ENCODE measurements at regions not wholly inside any gene's neighbourhood (a gene's known extent, or its start where the extent isn't known, plus 50 kb on each side); places are given as distances from the start of the nearest gene placed in this dataset.

GRCh38 chr9:73531051-73531532 lies 379.4 kb downstream of the ANXA1 start:
- 86 to 87% methylated on average over 5 of the region's 5 CpGs for WGBS, 2 donors
- no peak overlapping the region for H3K4me3 ChIP-seq

GRCh38 chr9:73531658-73532057 lies 380.0 kb downstream of the ANXA1 start:
- no peaks in the 10 kb centered on the region for H3K27me3 ChIP-seq
- TF ChIP-seq POLR2A (IDR thresholded peaks at IDR 0.05) = no peak
- no peaks in the 10 kb centered on the region for H3K9me3 ChIP-seq
- intact Hi-C loops (cut with DNase I; ENCODE audit: low total_unique reads) = no loop called here
- H3K4me1 ChIP-seq = no peaks in the 10 kb centered on the region
- WGBS, 2 donors = 60 to 64% methylated on average over 4 of the region's 4 CpGs
- no peak for DNase-seq
- no peak overlapping the region for H3K27ac ChIP-seq
- H3K36me3 ChIP-seq (ENCODE audit: low read depth, missing control alignments) = no peaks in the 10 kb centered on the region
- no peak overlapping the region for H3K4me3 ChIP-seq

More at GRCh38 chr9:73531051-73531532, 379.4 kb downstream of the ANXA1 start:
- intact Hi-C loops (cut with DNase I; ENCODE audit: low total_unique reads) = no loop called here
- H3K27me3 ChIP-seq = no peaks in the 10 kb centered on the region
- TF ChIP-seq CTCF (IDR thresholded peaks at IDR 0.05) = no peak
- no peak for TF ChIP-seq POLR2A (IDR thresholded peaks at IDR 0.05)
- no peaks in the 10 kb centered on the region for H3K36me3 ChIP-seq (ENCODE audit: low read depth, missing control alignments)
- no peaks in the 10 kb centered on the region for H3K4me1 ChIP-seq
- no peak for DNase-seq
- H3K9me3 ChIP-seq = no peaks in the 10 kb centered on the region
- H3K27ac ChIP-seq = no peak overlapping the region

GRCh38 chr9:73532985-73533384 lies 381.3 kb downstream of the ANXA1 start:
- WGBS, 2 donors = 69 to 70% methylated on average over 4 of the region's 4 CpGs
- Histone ChIP-seq H3K4me3 (no peak overlapping the region), H3K27me3 (no peaks in the 10 kb centered on the region), H3K36me3 (ENCODE audit: low read depth, missing control alignments) (no peaks in the 10 kb centered on the region), H3K27ac (no peak overlapping the region), H3K4me1 (no peaks in the 10 kb centered on the region), H3K9me3 (no peaks in the 10 kb centered on the region)
- intact Hi-C loops (cut with DNase I; ENCODE audit: low total_unique reads) = no loop called here
- TF ChIP-seq CTCF (IDR thresholded peaks at IDR 0.05) (no peak), POLR2A (IDR thresholded peaks at IDR 0.05) (no peak)
- DNase-seq = no peak

GRCh38 chr9:73536403-73536802 lies 384.7 kb downstream of the ANXA1 start:
- H3K27me3 ChIP-seq = no peaks in the 10 kb centered on the region
- no peak overlapping the region for H3K4me3 ChIP-seq
- no peak for TF ChIP-seq CTCF (IDR thresholded peaks at IDR 0.05)
- no peak for TF ChIP-seq POLR2A (IDR thresholded peaks at IDR 0.05)
- no peak overlapping the region for H3K27ac ChIP-seq
- intact Hi-C loops (cut with DNase I; ENCODE audit: low total_unique reads) = no loop called here
- no peaks in the 10 kb centered on the region for H3K4me1 ChIP-seq
- DNase-seq = no peak
- no peaks in the 10 kb centered on the region for H3K9me3 ChIP-seq
- H3K36me3 ChIP-seq (ENCODE audit: low read depth, missing control alignments) = no peaks in the 10 kb centered on the region
- 93 to 95% methylated on average over 2 of the region's 2 CpGs for WGBS, 2 donors

- no peak for DNase-seq
- no peaks in the 10 kb centered on the region for H3K27me3 ChIP-seq
- H3K36me3 ChIP-seq (ENCODE audit: low read depth, missing control alignments) = no peaks in the 10 kb centered on the region
- TF ChIP-seq CTCF (IDR thresholded peaks at IDR 0.05) (no peak), POLR2A (IDR thresholded peaks at IDR 0.05) (no peak)
- H3K4me3 ChIP-seq = no peak overlapping the region
- H3K9me3 ChIP-seq = no peaks in the 10 kb centered on the region
- WGBS, 2 donors = 90% methylated on average over 5 of the region's 5 CpGs
- H3K27ac ChIP-seq = no peak overlapping the region
- intact Hi-C loops (cut with DNase I; ENCODE audit: low total_unique reads) = no loop called here
- H3K4me1 ChIP-seq = no peaks in the 10 kb centered on the region
Observed at GRCh38 chr9:73537561-73537960, 385.9 kb downstream of the ANXA1 start.

Data from testis (tissue), 2 donors.